Hepatocyte (in vitro differentiated cells): ENCODE measurements at regions not wholly inside any gene's neighbourhood (a gene's known extent, or its start where the extent isn't known, plus 50 kb on each side); places are given as distances from the start of the nearest gene placed in this dataset.

Experiments used
- DNase-seq: peaks from one replicate; pipeline ENCODE4 v3.0.0-alpha.2; 2016; ENCODE audit warnings: low spot score
- H2AFZ ChIP-seq: fragments of 200-600 bp; sonication (generic); 2 replicates; pipeline ENCODE4 v1.6.0; 2016; ENCODE audit warnings: antibody characterized with exemption, mild to moderate bottlenecking
- H3K27ac ChIP-seq: fragments of 200-600 bp; sonication (generic); 2 replicates; pipeline ENCODE4 v1.5.1; 2016; ENCODE audit warnings: mild to moderate bottlenecking
- H3K27me3 ChIP-seq: fragments of 200-600 bp; sonication (generic); 2 replicates; pipeline ENCODE4 v1.6.1; 2016
- H3K36me3 ChIP-seq: fragments of 200-600 bp; sonication (generic); replicated peaks from 2 replicates; pipeline ENCODE4 v1.5.1; 2016; ENCODE audit warnings: low read depth; ENCODE audit not compliant: insufficient read depth
- H3K4me1 ChIP-seq: fragments of 200-600 bp; sonication (generic); 2 replicates; pipeline ENCODE4 v1.5.1; 2016; ENCODE audit warnings: mild to moderate bottlenecking, moderate library complexity; ENCODE audit not compliant: insufficient read depth
- H3K4me2 ChIP-seq: fragments of 200-600 bp; sonication (generic); 2 replicates; pipeline ENCODE4 v1.6.0; 2016
- H3K4me3 ChIP-seq: fragments of 200-600 bp; sonication (generic); 2 replicates; pipeline ENCODE4 v1.5.1; 2016; ENCODE audit warnings: mild to moderate bottlenecking
- H3K79me2 ChIP-seq: fragments of 200-600 bp; sonication (generic); 2 replicates; pipeline ENCODE4 v1.6.0; 2017; ENCODE audit warnings: mild to moderate bottlenecking
- H3K9me2 ChIP-seq: fragments of 200-600 bp; sonication (generic); replicated peaks from 2 replicates; pipeline ENCODE4 v1.6.0; 2017; ENCODE audit warnings: mild to moderate bottlenecking; ENCODE audit not compliant: insufficient read depth
- H3K9me3 ChIP-seq: fragments of 200-600 bp; sonication (generic); 2 replicates; pipeline ENCODE4 v1.5.1; 2016; ENCODE audit warnings: low read depth, mild to moderate bottlenecking
- H4K20me1 ChIP-seq: fragments of 200-600 bp; sonication (generic); 2 replicates; pipeline ENCODE4 v1.6.0; 2016; ENCODE audit warnings: mild to moderate bottlenecking; ENCODE audit not compliant: insufficient read depth, poor library complexity, severe bottlenecking
- CTCF ChIP-seq: fragments of 200-600 bp; sonication (generic); IDR thresholded peaks from 2 replicates; pipeline ENCODE4 v1.5.1; 2016; ENCODE audit warnings: antibody characterized with exemption, mild to moderate bottlenecking; ENCODE audit not compliant: poor library complexity
- EZH2 ChIP-seq: fragments of 200-600 bp; sonication (generic); IDR thresholded peaks from 2 replicates; pipeline ENCODE4 v1.6.1; 2016; ENCODE audit warnings: antibody characterized with exemption, mild to moderate bottlenecking, borderline replicate concordance
- EZH2phosphoT487 ChIP-seq: fragments of 200-600 bp; sonication (generic); IDR thresholded peaks from one replicate; pipeline ENCODE4 v1.6.1; 2018; ENCODE audit warnings: antibody characterized with exemption, mild to moderate bottlenecking, low read depth, moderate library complexity; ENCODE audit not compliant: unreplicated experiment, severe bottlenecking
- WGBS: methylation state at CpG from one replicate; pipeline ENCODE4 v1.1.6; 2016; ENCODE audit warnings: low lambda C conversion rate; ENCODE audit errors: missing lambda C conversion rate; 5-methylcytosine and 5-hydroxymethylcytosine counted together

- Histone ChIP-seq H3K4me2 (no peak overlapping the region), H3K9me3 (no peaks in the 10 kb centered on the region), H3K27ac (no peak overlapping the region), H2AFZ (no peak overlapping the region), H3K79me2 (no peaks in the 10 kb centered on the region), H3K36me3 (no peaks in the 10 kb centered on the region), H3K27me3 (no peaks in the 10 kb centered on the region), H3K9me2 (no peaks in the 10 kb centered on the region), H4K20me1 (no peaks in the 10 kb centered on the region), H3K4me1 (no peaks in the 10 kb centered on the region), H3K4me3 (no peak overlapping the region)
- no peak for DNase-seq
- TF ChIP-seq EZH2 (no peak), EZH2phosphoT487 (no peak), CTCF (no peak)
Observed at GRCh38 chr1:242877743-242878142, 353.2 kb upstream of the PLD5 start.

DNA sequence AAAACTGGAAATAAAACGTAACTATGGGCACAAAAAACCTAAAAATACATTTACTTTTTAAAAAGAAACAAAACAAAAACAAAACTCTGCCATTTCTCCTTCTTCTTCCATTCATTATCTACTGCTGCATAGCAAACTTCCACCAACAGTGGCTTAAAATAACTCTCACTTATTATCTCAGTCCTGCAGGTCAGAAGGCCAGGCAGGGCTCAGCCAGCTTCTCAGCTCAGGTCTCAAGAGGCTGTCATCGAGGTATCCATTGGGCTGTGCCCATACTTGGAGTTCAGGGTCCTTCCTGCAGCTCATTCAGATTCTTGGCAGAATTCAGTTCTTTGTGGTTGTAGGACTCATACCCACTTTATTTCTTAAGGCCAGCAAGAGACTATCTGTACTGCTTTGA, 352.7 kb upstream of the PLD5 start:
- no peak for TF ChIP-seq CTCF
- TF ChIP-seq EZH2 = no peak
- no peak for TF ChIP-seq EZH2phosphoT487
- H3K4me2 ChIP-seq = no peak overlapping the region
- H3K9me3 ChIP-seq = no peaks in the 10 kb centered on the region
- no peak overlapping the region for H3K27ac ChIP-seq
- H3K4me1 ChIP-seq = no peaks in the 10 kb centered on the region
- H3K27me3 ChIP-seq = no peaks in the 10 kb centered on the region
- 79% methylated on average over 2 of the region's 2 CpGs for WGBS
- H3K4me3 ChIP-seq = no peak overlapping the region
- no peaks in the 10 kb centered on the region for H3K36me3 ChIP-seq
- H3K9me2 ChIP-seq = no peaks in the 10 kb centered on the region
- H3K79me2 ChIP-seq = no peaks in the 10 kb centered on the region
- no peak overlapping the region for H2AFZ ChIP-seq
- no peak for DNase-seq
- H4K20me1 ChIP-seq = no peaks in the 10 kb centered on the region

GRCh38 chr1:242876030-242876429, 351.5 kb upstream of the PLD5 start:
- Histone ChIP-seq H3K9me3 (no peaks in the 10 kb centered on the region), H2AFZ (no peak overlapping the region), H3K4me1 (no peaks in the 10 kb centered on the region), H3K4me3 (no peak overlapping the region), H3K79me2 (no peaks in the 10 kb centered on the region), H3K9me2 (no peaks in the 10 kb centered on the region), H3K36me3 (no peaks in the 10 kb centered on the region), H3K27me3 (no peaks in the 10 kb centered on the region), H3K4me2 (no peak overlapping the region), H3K27ac (no peak overlapping the region), H4K20me1 (no peaks in the 10 kb centered on the region)
- TF ChIP-seq EZH2phosphoT487 = no peak
- no peak for TF ChIP-seq EZH2
- no peak for TF ChIP-seq CTCF
- DNase-seq = no peak
- whole genome bisulfite sequencing = 58% methylated on average over 1 of the region's 1 CpG

DNA sequence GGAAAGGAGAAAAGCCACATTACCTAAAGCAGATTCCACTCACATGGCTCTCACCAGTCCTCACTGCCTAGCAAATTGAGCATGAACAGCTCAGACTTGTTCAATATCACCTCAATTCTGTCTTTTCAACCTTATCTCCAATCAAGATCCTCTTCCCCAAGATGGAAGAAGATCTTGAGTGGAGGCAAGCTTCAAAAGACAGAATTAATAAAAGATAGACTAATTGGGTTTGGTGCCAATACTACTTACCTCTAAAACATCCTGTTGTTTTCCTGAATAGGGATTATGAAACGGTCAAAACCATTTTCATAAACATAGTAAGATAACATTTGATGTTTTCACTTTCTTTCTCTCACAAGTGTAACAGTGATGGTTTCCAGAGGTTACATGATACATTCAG, 349.2 kb upstream of the PLD5 start:
- DNase-seq = no peak
- H3K4me3 ChIP-seq = no peak overlapping the region

More for the DNA sequence above, 349.2 kb upstream of the PLD5 start:
- Histone ChIP-seq H3K4me2 (no peak overlapping the region), H3K9me2 (no peaks in the 10 kb centered on the region), H3K36me3 (no peaks in the 10 kb centered on the region), H3K27ac (no peak overlapping the region), H3K4me1 (no peaks in the 10 kb centered on the region), H3K9me3 (no peaks in the 10 kb centered on the region), H3K79me2 (no peaks in the 10 kb centered on the region), H2AFZ (no peak overlapping the region), H4K20me1 (no peaks in the 10 kb centered on the region), H3K27me3 (no peaks in the 10 kb centered on the region)
- no peak for TF ChIP-seq EZH2phosphoT487
- TF ChIP-seq CTCF = no peak
- no peak for TF ChIP-seq EZH2
- 39% methylated on average over 1 of the region's 1 CpG for WGBS
